Fibroblast of lung (primary cell): ENCODE measurements at regions not wholly inside any gene's neighbourhood (a gene's known extent, or its start where the extent isn't known, plus 50 kb on each side); places are given as distances from the start of the nearest gene placed in this dataset.

Experiments used
- EZH2 ChIP-seq: IDR thresholded peaks from 2 replicates; pipeline ENCODE4 v1.5.1; 2012; ENCODE audit warnings: low read length, control low read depth, mild to moderate bottlenecking; ENCODE audit errors: missing control alignments
- TF ChIP-seq, protein P1 (sequence below), 2 donors: IDR thresholded peaks in 1 of 2; conservative IDR thresholded peaks in 1 of 2; 1 replicate in 1 of 2; 2 replicates in 1 of 2; pipeline ENCODE4 v1.5.1; 2011 to 2012; ENCODE audit warnings: low read length in 2 of 2, control low read depth in 1 of 2, inconsistent platforms in 1 of 2, low read depth in 1 of 2, mild to moderate bottlenecking in 1 of 2

DNA sequence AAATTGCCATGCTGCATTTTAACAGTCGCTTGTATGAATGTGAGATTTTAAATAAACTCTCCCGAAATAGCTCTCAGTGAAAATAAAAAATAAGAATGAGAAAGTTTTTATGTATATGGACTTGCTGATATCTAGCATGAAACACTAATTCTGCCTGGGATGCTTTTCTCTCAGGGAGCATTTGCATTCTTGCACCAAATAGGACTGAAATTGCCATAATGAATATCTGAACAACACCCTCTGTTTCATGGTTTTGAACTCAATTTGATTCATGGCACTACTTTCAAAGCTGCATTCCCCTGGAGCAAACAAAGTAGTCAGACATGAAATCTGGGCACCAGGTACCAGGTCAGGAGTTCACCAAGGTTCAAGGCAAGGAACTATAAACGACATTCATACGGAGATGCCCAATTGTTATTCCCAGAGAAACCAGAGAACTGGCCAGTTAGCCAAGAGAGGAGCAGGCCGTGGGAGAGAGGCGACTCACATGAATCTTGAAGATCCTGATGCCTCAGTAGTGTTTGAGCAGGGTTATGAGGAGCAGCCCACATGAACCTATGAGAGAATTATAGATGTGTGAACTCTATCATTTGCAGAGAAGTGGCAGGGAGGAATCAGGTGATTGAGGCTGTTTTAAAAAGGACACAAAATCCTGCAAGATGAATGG lies 270.6 kb upstream of the ZC3H12C start:
- TF ChIP-seq, protein P1, sequence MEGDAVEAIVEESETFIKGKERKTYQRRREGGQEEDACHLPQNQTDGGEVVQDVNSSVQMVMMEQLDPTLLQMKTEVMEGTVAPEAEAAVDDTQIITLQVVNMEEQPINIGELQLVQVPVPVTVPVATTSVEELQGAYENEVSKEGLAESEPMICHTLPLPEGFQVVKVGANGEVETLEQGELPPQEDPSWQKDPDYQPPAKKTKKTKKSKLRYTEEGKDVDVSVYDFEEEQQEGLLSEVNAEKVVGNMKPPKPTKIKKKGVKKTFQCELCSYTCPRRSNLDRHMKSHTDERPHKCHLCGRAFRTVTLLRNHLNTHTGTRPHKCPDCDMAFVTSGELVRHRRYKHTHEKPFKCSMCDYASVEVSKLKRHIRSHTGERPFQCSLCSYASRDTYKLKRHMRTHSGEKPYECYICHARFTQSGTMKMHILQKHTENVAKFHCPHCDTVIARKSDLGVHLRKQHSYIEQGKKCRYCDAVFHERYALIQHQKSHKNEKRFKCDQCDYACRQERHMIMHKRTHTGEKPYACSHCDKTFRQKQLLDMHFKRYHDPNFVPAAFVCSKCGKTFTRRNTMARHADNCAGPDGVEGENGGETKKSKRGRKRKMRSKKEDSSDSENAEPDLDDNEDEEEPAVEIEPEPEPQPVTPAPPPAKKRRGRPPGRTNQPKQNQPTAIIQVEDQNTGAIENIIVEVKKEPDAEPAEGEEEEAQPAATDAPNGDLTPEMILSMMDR (conservative IDR thresholded peaks at IDR 0.05 in 1 of 2, IDR thresholded peaks at IDR 0.05 in 1 of 2; ENCODE audit: low read depth in 1 of 2, low read length in 2 of 2) = no peak
- no peak for TF ChIP-seq EZH2
